Neuron (in vitro differentiated cells): ENCODE measurements at regions not wholly inside any gene's neighbourhood (a gene's known extent, or its start where the extent isn't known, plus 50 kb on each side); places are given as distances from the start of the nearest gene placed in this dataset.

Source experiments
- H2AFZ ChIP-seq: one replicate; pipeline ENCODE4 v1.6.1; 2013; ENCODE audit warnings: low read depth, mild to moderate bottlenecking, inconsistent platforms, low read length, moderate library complexity
- H3K27me3 ChIP-seq: one replicate; pipeline ENCODE4 v1.6.1; 2013; ENCODE audit warnings: low read length; ENCODE audit not compliant: insufficient read depth
- H3K36me3 ChIP-seq: one replicate; pipeline ENCODE4 v1.6.1; 2013; ENCODE audit warnings: low read length; ENCODE audit not compliant: insufficient read depth
- H3K4me1 ChIP-seq: one replicate; pipeline ENCODE4 v1.6.1; 2013; ENCODE audit warnings: low read length; ENCODE audit not compliant: insufficient read depth
- H3K4me3 ChIP-seq: 2 replicates; pipeline ENCODE4 v1.5.1; 2013; ENCODE audit warnings: mild to moderate bottlenecking, low read length, moderate library complexity
- H3K9me3 ChIP-seq: one replicate; pipeline ENCODE4 v1.6.1; 2013; ENCODE audit warnings: low read length

DNA sequence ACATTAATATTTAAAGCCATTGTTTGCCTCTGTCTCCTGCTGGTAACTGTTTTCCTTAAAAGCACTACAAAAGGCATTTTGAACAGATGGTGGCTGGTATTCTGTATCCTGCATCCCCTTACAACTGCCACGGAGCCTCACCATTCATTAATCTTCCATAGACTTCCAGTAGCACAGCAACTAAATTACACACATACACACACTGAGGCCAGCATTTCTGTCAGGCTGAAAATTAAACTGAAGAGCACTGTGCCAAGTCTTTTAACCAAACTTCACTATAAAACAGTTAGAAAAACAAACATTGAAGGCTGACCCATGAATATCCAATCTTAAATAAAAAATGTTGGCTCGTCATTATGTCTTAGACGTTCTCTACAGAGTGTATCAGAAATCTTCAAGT is 697.8 kb downstream of the DACH1 start:
- Histone ChIP-seq H2AFZ (peak overlapping the region; percentile 70), H3K4me3 (no peak overlapping the region), H3K36me3 (no peaks in the 10 kb centered on the region), H3K4me1 (peaks cover 6% of the 10 kb centered on the region), H3K9me3 (no peaks in the 10 kb centered on the region), H3K27me3 (no peaks in the 10 kb centered on the region)

DNA sequence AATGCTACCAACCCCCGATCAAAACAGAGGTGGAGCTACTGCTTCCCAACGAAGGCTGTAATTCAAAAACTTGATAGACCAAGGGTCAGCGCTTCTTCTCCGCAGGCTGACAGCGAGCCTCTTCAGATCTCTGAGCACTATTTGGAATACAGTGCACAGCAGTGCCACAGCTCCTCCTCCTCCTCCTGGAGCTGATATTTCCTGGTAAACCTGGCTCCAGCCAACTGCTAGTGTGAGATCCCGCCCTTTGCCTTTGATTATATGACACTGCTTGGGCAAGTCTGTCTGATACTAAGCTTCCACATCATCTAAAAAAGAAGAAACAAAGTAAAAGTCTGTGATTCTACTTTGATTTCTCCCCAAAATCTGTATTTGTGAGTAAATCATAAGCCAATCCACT is 710.5 kb downstream of the DACH1 start:
- Histone ChIP-seq H3K4me3 (no peak overlapping the region), H3K27me3 (no peaks in the 10 kb centered on the region), H3K4me1 (no peaks in the 10 kb centered on the region), H3K9me3 (no peaks in the 10 kb centered on the region), H3K36me3 (no peaks in the 10 kb centered on the region), H2AFZ (no peak overlapping the region)

DNA sequence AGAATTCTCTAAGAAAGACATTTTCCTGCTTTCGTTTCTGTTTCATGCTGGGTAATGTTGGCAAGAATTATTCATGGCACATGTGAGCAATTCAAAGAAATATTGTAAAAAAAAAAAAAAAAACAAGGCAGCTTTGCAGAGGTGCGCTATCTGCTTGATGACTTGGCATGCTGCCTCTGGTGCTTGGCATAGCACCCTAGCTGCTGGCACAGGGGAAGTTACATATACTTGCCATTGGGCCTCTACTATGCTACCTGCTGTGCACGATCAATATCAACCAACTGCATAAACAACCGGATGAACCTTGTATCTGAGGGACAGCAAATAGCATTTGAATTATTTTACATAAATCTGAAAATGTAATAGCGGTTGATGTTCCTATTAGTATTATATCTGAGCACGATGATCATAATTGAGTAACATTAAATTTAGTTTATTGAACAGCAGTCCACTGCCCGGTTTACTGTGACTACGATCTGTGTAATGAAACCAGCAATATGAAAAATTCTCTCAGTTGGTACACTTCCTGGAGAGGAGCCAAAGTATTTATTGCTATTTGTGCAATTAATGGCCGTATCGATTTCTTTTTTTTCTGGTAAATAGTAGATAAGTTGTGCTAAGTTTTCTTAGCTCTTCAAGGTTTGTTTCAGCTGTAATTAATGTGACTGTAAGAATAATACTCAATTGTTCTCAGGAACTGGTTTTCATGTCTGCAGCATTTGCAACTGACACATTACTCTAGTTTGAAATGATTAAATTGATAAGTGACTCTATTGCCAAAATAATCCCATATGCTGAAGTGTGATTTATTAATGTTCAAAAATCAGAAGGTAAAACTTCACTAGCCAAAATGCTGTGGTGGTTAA is 717.3 kb downstream of the DACH1 start:
- H3K36me3 ChIP-seq = no peaks in the 10 kb centered on the region
- no peaks in the 10 kb centered on the region for H3K27me3 ChIP-seq
- no peak overlapping the region for H3K4me3 ChIP-seq
- no peaks in the 10 kb centered on the region for H3K9me3 ChIP-seq
- H3K4me1 ChIP-seq = peaks cover 2% of the 10 kb centered on the region
- no peak overlapping the region for H2AFZ ChIP-seq

DNA sequence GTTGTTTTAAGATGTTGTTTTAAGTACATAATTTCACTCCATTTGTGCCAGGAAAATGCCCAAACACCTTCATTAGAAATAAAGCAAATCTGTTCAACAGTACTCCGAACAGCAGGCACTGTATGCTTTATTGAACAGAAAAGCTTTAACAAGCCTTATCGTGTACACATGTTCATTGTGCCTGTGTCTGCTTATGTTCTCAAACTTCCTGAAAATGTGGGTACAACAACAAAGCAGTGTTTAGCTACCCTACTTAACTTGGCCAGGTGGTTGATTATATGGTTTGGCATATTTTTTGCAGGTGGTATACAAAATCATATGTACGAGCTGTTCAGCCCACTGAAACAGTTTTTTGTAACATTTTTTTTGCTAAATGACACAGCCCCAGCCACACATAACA is 718.0 kb downstream of the DACH1 start:
- H2AFZ ChIP-seq = no peak overlapping the region
- no peaks in the 10 kb centered on the region for H3K9me3 ChIP-seq
- peaks cover 2% of the 10 kb centered on the region for H3K4me1 ChIP-seq
- no peaks in the 10 kb centered on the region for H3K36me3 ChIP-seq
- H3K27me3 ChIP-seq = no peaks in the 10 kb centered on the region
- no peak overlapping the region for H3K4me3 ChIP-seq

DNA sequence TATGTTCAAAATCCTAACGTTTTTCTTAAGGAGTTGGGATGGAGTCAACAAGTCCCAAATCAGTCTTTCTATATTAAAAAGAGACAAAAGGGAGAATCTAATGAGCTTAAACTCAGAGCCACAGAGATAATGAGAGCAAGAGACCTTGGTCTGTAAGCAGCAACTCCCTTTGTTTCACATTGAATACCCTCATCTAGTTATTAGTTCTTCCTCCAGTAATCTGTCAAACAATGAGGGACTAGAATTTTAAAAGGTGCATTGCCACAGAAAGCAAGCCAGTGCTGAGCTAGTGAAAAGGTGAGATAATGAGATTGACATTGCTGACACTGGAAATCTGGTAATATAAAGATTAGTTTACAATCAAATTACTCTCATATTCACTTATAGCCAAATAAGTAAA is 718.6 kb downstream of the DACH1 start:
- peaks cover 2% of the 10 kb centered on the region for H3K4me1 ChIP-seq
- H3K9me3 ChIP-seq = no peaks in the 10 kb centered on the region
- no peak overlapping the region for H3K4me3 ChIP-seq
- no peaks in the 10 kb centered on the region for H3K27me3 ChIP-seq
- H3K36me3 ChIP-seq = no peaks in the 10 kb centered on the region
- no peak overlapping the region for H2AFZ ChIP-seq

DNA sequence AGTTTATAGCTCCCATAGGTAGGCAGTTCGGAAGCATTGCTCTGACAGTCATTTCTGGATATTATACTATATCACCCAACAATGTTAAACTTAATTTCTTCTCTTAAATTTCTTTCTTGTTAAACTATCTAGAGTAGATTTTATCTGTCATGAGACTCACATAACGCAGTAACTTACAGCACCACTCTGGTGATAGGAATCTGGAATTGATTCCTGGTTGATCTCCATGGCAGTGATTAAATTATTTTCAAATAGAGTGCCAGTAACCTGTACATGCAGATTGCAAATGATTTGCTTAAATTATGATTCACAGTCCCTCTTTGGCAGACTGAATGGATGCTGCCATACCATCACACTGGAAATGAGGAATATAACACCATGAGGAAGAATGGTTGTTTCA is 722.1 kb downstream of the DACH1 start:
- Histone ChIP-seq H3K4me1 (peaks cover 2% of the 10 kb centered on the region), H3K36me3 (no peaks in the 10 kb centered on the region), H3K27me3 (no peaks in the 10 kb centered on the region), H2AFZ (no peak overlapping the region), H3K4me3 (no peak overlapping the region), H3K9me3 (no peaks in the 10 kb centered on the region)

DNA sequence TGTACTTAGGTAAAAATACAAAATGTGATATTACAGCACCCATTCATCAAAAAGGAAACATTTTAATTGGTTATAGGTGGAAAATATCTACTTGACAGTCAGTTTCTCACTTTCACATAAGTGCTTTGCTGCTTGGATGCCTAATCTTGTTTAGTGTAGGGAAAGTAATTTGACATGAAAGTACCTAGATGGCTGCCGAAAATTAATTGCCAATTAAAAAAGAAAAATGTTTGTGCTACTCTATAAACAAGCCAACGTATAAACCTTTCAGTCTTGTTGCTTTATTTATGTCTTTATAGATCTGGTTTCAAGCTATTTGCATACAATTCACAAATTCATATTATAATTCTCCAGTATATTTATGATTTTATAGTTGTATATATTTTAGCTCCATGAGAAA is 729.9 kb downstream of the DACH1 start:
- H3K9me3 ChIP-seq = no peaks in the 10 kb centered on the region
- H3K4me3 ChIP-seq = no peak overlapping the region
- H3K36me3 ChIP-seq = no peaks in the 10 kb centered on the region
- H2AFZ ChIP-seq = no peak overlapping the region
- H3K4me1 ChIP-seq = no peaks in the 10 kb centered on the region
- H3K27me3 ChIP-seq = no peaks in the 10 kb centered on the region

DNA sequence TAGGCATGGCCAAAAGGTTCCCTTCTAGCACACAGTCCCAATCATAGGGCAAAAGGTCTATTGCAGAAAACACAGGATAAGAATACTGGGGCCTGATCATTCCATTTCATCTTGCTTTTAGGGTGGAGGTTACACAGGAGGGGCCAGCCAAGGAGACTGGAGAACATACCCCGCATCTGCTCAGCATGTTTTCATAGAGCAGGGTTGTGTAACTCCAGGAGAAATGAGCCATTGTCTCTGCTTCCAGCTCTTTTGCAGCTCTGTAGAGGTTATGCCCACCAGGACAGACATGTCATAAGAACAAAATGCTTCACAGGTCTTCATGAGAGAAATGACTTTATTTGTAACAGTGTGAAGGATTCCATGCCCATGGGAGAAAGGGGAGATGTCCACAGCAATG is 742.8 kb downstream of the DACH1 start:
- no peak overlapping the region for H2AFZ ChIP-seq
- no peaks in the 10 kb centered on the region for H3K36me3 ChIP-seq
- H3K9me3 ChIP-seq = no peaks in the 10 kb centered on the region
- H3K4me1 ChIP-seq = no peaks in the 10 kb centered on the region
- H3K4me3 ChIP-seq = no peak overlapping the region
- H3K27me3 ChIP-seq = no peaks in the 10 kb centered on the region

DNA sequence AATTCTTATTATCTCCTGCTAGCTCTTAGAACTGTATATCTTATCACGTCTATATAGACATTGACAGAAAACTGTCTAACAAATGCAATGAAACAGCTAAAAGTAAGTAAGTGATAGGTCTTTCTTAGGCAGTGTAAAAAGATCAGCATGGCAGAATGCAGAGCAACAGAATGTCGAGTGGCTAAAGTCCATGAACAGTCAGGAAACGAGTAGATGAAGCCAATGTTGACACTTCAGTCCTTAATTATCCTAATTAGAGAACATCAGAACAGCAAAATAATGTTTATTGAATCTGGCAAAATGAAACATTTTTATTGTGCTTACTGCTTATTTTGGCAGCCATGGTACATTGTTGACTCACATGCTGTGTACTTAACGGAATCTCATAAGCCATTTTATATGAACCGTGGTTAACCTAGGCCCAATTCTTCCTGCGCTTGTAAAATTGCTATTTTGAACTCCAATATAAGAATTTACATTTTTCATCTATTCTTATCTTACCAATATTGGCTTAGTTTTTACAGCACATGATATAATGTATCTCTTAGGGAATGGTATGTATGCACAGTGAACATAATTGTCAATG is 748.1 kb downstream of the DACH1 start:
- Histone ChIP-seq H3K4me1 (no peaks in the 10 kb centered on the region), H3K36me3 (no peaks in the 10 kb centered on the region), H3K4me3 (no peak overlapping the region), H2AFZ (no peak overlapping the region), H3K27me3 (no peaks in the 10 kb centered on the region), H3K9me3 (no peaks in the 10 kb centered on the region)

DNA sequence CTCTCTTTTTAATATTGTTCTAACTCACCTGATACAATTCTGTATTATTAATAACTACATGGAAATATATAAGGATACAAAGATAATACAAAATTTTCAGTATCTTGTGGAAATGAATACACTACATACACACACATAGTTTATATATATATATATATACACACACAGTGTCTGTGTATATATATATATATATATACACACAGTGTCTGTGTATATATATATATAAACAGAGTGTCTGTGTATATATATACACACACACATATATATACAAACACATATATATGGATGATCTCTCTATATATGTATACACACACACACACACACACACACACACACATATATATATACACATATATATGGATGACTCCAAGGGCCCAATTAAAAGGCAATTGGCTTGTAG is 749.1 kb downstream of the DACH1 start:
- H3K27me3 ChIP-seq = no peaks in the 10 kb centered on the region
- no peaks in the 10 kb centered on the region for H3K4me1 ChIP-seq
- no peak overlapping the region for H3K4me3 ChIP-seq
- no peak overlapping the region for H2AFZ ChIP-seq
- H3K9me3 ChIP-seq = no peaks in the 10 kb centered on the region
- no peaks in the 10 kb centered on the region for H3K36me3 ChIP-seq

DNA sequence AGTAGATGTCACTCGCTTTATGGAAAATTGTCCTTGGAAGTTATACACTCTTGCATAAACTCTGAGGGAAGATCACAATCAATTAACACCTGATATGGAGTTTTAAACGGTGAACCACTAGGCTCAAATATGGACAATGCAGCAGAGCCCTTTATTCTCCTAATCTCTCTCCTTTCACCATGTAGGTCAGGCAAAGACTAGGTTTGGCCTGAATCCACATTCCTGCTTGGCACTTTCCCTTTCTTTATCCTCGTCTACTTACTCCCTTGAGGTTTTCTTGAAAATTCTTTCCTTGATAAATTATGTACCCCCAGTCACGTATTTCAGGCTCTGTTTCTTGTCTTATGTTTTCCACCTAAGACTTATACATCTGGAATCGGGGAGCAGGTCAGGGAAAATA is 751.7 kb downstream of the DACH1 start:
- no peaks in the 10 kb centered on the region for H3K9me3 ChIP-seq
- no peak overlapping the region for H2AFZ ChIP-seq
- H3K27me3 ChIP-seq = no peaks in the 10 kb centered on the region
- H3K4me1 ChIP-seq = no peaks in the 10 kb centered on the region
- H3K4me3 ChIP-seq = no peak overlapping the region
- no peaks in the 10 kb centered on the region for H3K36me3 ChIP-seq

DNA sequence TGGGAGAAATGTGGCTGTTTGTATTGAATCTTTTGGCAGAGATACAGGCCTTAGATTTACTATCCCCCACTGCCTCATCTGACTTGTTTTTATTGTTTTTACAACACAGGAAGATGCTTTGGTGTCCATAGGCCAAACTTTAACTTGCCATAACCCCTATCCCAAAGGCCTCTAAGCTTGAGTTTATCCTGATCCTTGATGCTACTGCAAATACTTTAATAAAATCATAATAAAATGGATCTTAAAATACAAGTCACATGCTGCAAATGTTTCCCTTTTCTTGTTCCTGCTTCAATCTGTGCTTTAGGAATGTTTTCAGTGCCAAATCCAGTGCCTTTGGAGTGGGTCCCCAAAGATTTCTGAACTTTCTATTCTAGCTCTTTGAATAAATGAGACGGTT is 770.6 kb downstream of the DACH1 start:
- Histone ChIP-seq H3K4me3 (no peak overlapping the region), H2AFZ (peak overlapping the region; percentile 10), H3K27me3 (no peaks in the 10 kb centered on the region), H3K4me1 (no peaks in the 10 kb centered on the region), H3K36me3 (no peaks in the 10 kb centered on the region), H3K9me3 (no peaks in the 10 kb centered on the region)

DNA sequence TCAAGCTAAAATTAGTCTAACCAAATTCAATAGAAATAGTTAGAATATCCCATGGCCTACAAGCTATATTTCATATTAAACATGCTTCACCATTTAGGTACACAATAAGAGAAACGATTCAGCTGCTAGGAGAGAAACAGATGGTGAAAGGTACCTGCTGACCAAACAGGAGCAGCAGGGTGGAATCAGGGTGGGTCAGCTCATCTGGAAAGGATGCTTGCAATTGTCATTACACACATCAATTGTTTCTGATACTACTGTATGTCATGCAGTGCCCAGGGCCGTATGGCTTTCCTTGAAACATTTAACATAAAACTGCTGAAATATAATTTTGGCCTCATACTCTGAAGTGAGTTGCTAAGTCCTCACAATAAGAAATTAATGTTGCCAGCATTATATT is 776.0 kb downstream of the DACH1 start:
- Histone ChIP-seq H3K4me3 (no peak overlapping the region), H3K27me3 (no peaks in the 10 kb centered on the region), H2AFZ (no peak overlapping the region), H3K36me3 (no peaks in the 10 kb centered on the region), H3K9me3 (no peaks in the 10 kb centered on the region), H3K4me1 (no peaks in the 10 kb centered on the region)

DNA sequence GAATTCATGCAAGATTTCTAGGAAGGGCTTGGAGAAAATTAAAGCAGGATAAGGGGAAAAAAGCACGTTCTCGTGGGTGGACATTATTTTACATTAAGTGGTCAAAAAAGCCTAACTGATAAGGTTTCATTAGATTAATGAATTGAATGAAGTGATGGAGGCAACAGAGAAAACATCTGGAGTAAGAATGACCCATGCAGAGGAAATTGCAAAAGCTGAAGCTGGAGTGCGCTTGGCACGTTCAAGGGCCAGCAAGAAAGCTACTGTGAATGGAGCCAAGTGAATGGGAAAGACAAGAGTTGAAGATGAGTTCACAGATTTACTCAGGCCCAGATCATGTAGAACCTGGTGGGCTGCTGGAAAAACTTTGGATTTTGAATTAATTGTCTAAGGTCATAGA is 777.9 kb downstream of the DACH1 start:
- Histone ChIP-seq H2AFZ (no peak overlapping the region), H3K9me3 (no peaks in the 10 kb centered on the region), H3K4me1 (no peaks in the 10 kb centered on the region), H3K27me3 (no peaks in the 10 kb centered on the region), H3K4me3 (no peak overlapping the region), H3K36me3 (no peaks in the 10 kb centered on the region)
